Endodermal cell (in vitro differentiated cells): ENCODE measurements at regions not wholly inside any gene's neighbourhood (a gene's known extent, or its start where the extent isn't known, plus 50 kb on each side); places are given as distances from the start of the nearest gene placed in this dataset.

Experiments
- DNase-seq: peaks from one replicate; pipeline ENCODE4 v3.0.0-alpha.2; 2017
- H3K27ac ChIP-seq: 2 replicates; pipeline ENCODE4 v1.5.1; 2013; ENCODE audit warnings: mild to moderate bottlenecking, low read depth, low read length, moderate library complexity
- H3K27me3 ChIP-seq: 2 replicates; pipeline ENCODE4 v1.6.1; 2013; ENCODE audit warnings: mild to moderate bottlenecking, low read length, moderate library complexity; ENCODE audit not compliant: insufficient read depth, control insufficient read depth, poor library complexity, severe bottlenecking
- H3K36me3 ChIP-seq: 2 replicates; pipeline ENCODE4 v1.7.0; 2013; ENCODE audit warnings: mild to moderate bottlenecking, low read length, moderate library complexity; ENCODE audit not compliant: control insufficient read depth, insufficient read depth
- H3K4me1 ChIP-seq: one replicate; pipeline ENCODE4 v1.7.0; 2013; ENCODE audit warnings: low read length; ENCODE audit not compliant: control insufficient read depth, insufficient read depth
- H3K4me3 ChIP-seq: 2 replicates; pipeline ENCODE4 v1.5.1; 2013; ENCODE audit warnings: mild to moderate bottlenecking, low read length, moderate library complexity
- H3K9ac ChIP-seq: 2 replicates; pipeline ENCODE4 v1.6.1; 2013; ENCODE audit warnings: mild to moderate bottlenecking, low read length, moderate library complexity; ENCODE audit not compliant: poor library complexity, severe bottlenecking; ENCODE audit errors: extremely low read depth
- H3K9me3 ChIP-seq: 2 replicates; pipeline ENCODE4 v1.6.1; 2013; ENCODE audit warnings: mild to moderate bottlenecking, low read length, moderate library complexity; ENCODE audit not compliant: control insufficient read depth
- H3K27ac Mint-ChIP-seq: 2 replicates; pipeline ENCODE4 v1.8.0; 2020; ENCODE audit warnings: mixed read lengths
- H3K27me3 Mint-ChIP-seq: 2 replicates; pipeline ENCODE4 v1.8.0; 2021; ENCODE audit warnings: mild to moderate bottlenecking, mixed read lengths; ENCODE audit not compliant: insufficient read depth
- H3K36me3 Mint-ChIP-seq: 2 replicates; pipeline ENCODE4 v1.8.0; 2020; ENCODE audit warnings: low read depth, mixed read lengths
- H3K4me1 Mint-ChIP-seq: 2 replicates; pipeline ENCODE4 v1.8.0; 2020; ENCODE audit warnings: mixed read lengths
- H3K4me3 Mint-ChIP-seq: 2 replicates; pipeline ENCODE4 v1.8.0; 2020; ENCODE audit warnings: mild to moderate bottlenecking, moderate library complexity, mixed read lengths
- H3K9me3 Mint-ChIP-seq: 2 replicates; pipeline ENCODE4 v1.8.0; 2020; ENCODE audit warnings: mild to moderate bottlenecking, mixed read lengths
- WGBS, 2 experiments: methylation state at CpG; one replicate each; pipeline versions ENCODE4 v1.1.5 to v1.1.7; 2013; ENCODE audit warnings: missing lambda C conversion rate in 2 of 2, mixed read lengths in 1 of 2; ENCODE audit not compliant: insufficient coverage in 1 of 2, insufficient read length in 1 of 2; 5-methylcytosine and 5-hydroxymethylcytosine counted together
- TF ChIP-seq, protein P1 (sequence below): fragments of 200-600 bp; sonication (generic); conservative IDR thresholded peaks from 2 replicates; pipeline ENCODE4 v1.5.0; 2021; ENCODE audit warnings: antibody characterized with exemption, mild to moderate bottlenecking

GRCh38 chr2:118761771-118762170 lies 85.7 kb downstream of the EN1 start:
- TF ChIP-seq, protein P1, sequence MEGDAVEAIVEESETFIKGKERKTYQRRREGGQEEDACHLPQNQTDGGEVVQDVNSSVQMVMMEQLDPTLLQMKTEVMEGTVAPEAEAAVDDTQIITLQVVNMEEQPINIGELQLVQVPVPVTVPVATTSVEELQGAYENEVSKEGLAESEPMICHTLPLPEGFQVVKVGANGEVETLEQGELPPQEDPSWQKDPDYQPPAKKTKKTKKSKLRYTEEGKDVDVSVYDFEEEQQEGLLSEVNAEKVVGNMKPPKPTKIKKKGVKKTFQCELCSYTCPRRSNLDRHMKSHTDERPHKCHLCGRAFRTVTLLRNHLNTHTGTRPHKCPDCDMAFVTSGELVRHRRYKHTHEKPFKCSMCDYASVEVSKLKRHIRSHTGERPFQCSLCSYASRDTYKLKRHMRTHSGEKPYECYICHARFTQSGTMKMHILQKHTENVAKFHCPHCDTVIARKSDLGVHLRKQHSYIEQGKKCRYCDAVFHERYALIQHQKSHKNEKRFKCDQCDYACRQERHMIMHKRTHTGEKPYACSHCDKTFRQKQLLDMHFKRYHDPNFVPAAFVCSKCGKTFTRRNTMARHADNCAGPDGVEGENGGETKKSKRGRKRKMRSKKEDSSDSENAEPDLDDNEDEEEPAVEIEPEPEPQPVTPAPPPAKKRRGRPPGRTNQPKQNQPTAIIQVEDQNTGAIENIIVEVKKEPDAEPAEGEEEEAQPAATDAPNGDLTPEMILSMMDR: no peak
- Histone ChIP-seq H3K9ac (no peak overlapping the region), H3K4me1 (no peaks in the 10 kb centered on the region), H3K9me3 (no peaks in the 10 kb centered on the region), H3K27me3 (peaks cover 44% of the 10 kb centered on the region), H3K36me3 (no peaks in the 10 kb centered on the region), H3K27ac (no peak overlapping the region), H3K4me3 (no peak overlapping the region)
- Mint-ChIP-seq H3K36me3 (no peaks in the 10 kb centered on the region), H3K27ac (no peak overlapping the region), H3K4me1 (peaks cover 2% of the 10 kb centered on the region), H3K4me3 (no peak overlapping the region), H3K9me3 (no peaks in the 10 kb centered on the region), H3K27me3 (peaks cover 82% of the 10 kb centered on the region)
- no peak for DNase-seq
- 81 to 82% methylated on average over 5 to 6 of the region's 6 CpGs for WGBS, 2 experiments

DNA sequence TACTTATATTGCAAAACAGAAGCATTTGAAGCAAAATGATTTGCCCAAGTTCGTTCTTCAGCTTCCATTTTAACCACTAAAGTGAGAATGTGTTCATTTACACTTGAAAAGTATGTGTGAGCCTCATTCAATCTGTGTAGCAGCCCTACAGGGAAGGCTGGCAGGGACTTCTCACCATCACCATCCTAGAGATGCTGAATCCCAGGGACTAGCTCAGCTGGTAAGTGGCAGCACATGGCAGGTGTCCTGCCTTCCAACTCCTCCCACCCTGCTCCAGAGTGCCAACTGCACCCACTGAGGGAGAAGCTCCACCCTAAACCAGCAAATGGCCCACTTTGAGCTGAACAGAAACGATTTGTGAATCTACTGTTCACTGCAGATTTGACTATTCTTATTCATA lies 91.5 kb downstream of the EN1 start:
- Histone ChIP-seq H3K9me3 (no peaks in the 10 kb centered on the region), H3K9ac (no peak overlapping the region), H3K4me1 (no peaks in the 10 kb centered on the region), H3K27me3 (peaks cover 6% of the 10 kb centered on the region), H3K27ac (no peak overlapping the region), H3K4me3 (no peak overlapping the region), H3K36me3 (no peaks in the 10 kb centered on the region)
- no peaks in the 10 kb centered on the region for H3K9me3 Mint-ChIP-seq
- H3K4me3 Mint-ChIP-seq: no peak overlapping the region
- H3K36me3 Mint-ChIP-seq: no peaks in the 10 kb centered on the region
- H3K27me3 Mint-ChIP-seq: peaks cover 46% of the 10 kb centered on the region
- no peak overlapping the region for H3K27ac Mint-ChIP-seq
- H3K4me1 Mint-ChIP-seq: no peaks in the 10 kb centered on the region
- TF ChIP-seq, protein P1: no peak
- DNase-seq: no peak
- WGBS, 2 experiments: 47 to 80% methylated on average over 1 to 2 of the region's 2 CpGs

DNA sequence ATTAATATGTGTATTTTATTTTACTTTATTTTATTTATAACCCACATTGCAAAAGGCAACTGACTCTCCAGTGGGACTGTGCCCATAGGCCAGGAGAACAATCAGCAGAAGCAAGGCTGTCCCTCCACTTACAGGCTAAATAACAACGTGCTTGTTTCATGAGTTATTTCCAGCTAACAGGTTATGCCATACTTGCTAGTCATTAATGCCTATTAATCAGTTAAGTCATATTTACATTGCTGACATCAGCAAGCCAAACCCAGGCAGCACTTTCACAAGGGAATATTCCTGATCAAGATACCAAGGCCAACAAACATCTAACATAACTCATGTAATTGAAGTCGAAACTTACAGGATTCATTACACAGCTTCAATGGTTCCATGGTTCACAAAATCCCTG lies 92.1 kb downstream of the EN1 start:
- H3K36me3 ChIP-seq: no peaks in the 10 kb centered on the region

More for the DNA sequence above, 92.1 kb downstream of the EN1 start:
- no peak for DNase-seq
- no peaks in the 10 kb centered on the region for H3K4me1 ChIP-seq
- Mint-ChIP-seq H3K36me3 (no peaks in the 10 kb centered on the region), H3K4me1 (no peaks in the 10 kb centered on the region), H3K27me3 (peaks cover 41% of the 10 kb centered on the region), H3K4me3 (no peak overlapping the region), H3K27ac (no peak overlapping the region), H3K9me3 (no peaks in the 10 kb centered on the region)
- H3K27ac ChIP-seq: no peak overlapping the region
- H3K9ac ChIP-seq: no peak overlapping the region
- TF ChIP-seq, protein P1: no peak
- peaks cover 6% of the 10 kb centered on the region for H3K27me3 ChIP-seq
- no peaks in the 10 kb centered on the region for H3K9me3 ChIP-seq
- WGBS, 2 experiments: 86 to 89% methylated on average over 2 of the region's 2 CpGs
- H3K4me3 ChIP-seq: no peak overlapping the region
